ENCODE measurements at regions not wholly inside any gene's neighbourhood (a gene's known extent, or its start where the extent isn't known, plus 50 kb on each side); places are given as distances from the start of the nearest gene placed in this dataset.
"Not testable (repeated sequence)": the region's sequence is repeated elsewhere in the genome, so short reads cannot be mapped to it uniquely, and the experiment has no call there.

GRCh38 chr13:110045202-110045601, 258.8 kb upstream of the IRS2 start:
- DNase-seq (ENCODE audit: low read depth in 4 of 4, low spot score in 1 of 4), result no peak

GRCh38 chr13:110044551-110045111, 258.2 kb upstream of the IRS2 start:
- no peak for DNase-seq (ENCODE audit: low read depth in 4 of 4, low spot score in 1 of 4)

GRCh38 chr13:110042253-110042950, 256.0 kb upstream of the IRS2 start:
- DNase-seq (ENCODE audit: low read depth in 4 of 4, low spot score in 1 of 4), result no peak

- not testable (repeated sequence) for DNase-seq (ENCODE audit: low read depth in 4 of 4, low spot score in 1 of 4)
These were observed 255.3 kb upstream of the IRS2 start for GRCh38 chr13:110041638-110042037.

- DNase-seq (ENCODE audit: low read depth in 4 of 4, low spot score in 1 of 4), result no peak
These were observed 251.7 kb upstream of the IRS2 start for GRCh38 chr13:110037925-110038573.

- no peak for DNase-seq (ENCODE audit: low read depth in 4 of 4, low spot score in 1 of 4)
These were observed 249.7 kb upstream of the IRS2 start for GRCh38 chr13:110036060-110036459.

GRCh38 chr13:110034031-110034549, 247.7 kb upstream of the IRS2 start:
- no peak for DNase-seq (ENCODE audit: low read depth in 4 of 4, low spot score in 1 of 4)

- DNase-seq (ENCODE audit: low read depth in 4 of 4, low spot score in 1 of 4), result no peak
These were observed 246.6 kb upstream of the IRS2 start for GRCh38 chr13:110032969-110033368.

GRCh38 chr13:110030394-110030928, 244.1 kb upstream of the IRS2 start:
- DNase-seq (ENCODE audit: low read depth in 4 of 4, low spot score in 1 of 4), result no peak

- no peak for DNase-seq (ENCODE audit: low read depth in 4 of 4, low spot score in 1 of 4)
These were observed 242.6 kb upstream of the IRS2 start for GRCh38 chr13:110028838-110029621.

GRCh38 chr13:110028311-110028710, 241.9 kb upstream of the IRS2 start:
- no peak for DNase-seq (ENCODE audit: low read depth in 4 of 4, low spot score in 1 of 4)

- DNase-seq (ENCODE audit: low read depth in 4 of 4, low spot score in 1 of 4), result no peak
These were observed 241.3 kb upstream of the IRS2 start for GRCh38 chr13:110027470-110028240.

- DNase-seq (ENCODE audit: low read depth in 4 of 4, low spot score in 1 of 4), result no peak
These were observed 238.2 kb upstream of the IRS2 start for GRCh38 chr13:110024645-110024980.

GRCh38 chr13:110023729-110024644, 237.6 kb upstream of the IRS2 start:
- no peak for DNase-seq (ENCODE audit: low read depth in 4 of 4, low spot score in 1 of 4)

GRCh38 chr13:110018009-110018408, 231.6 kb upstream of the IRS2 start:
- no peak for DNase-seq (ENCODE audit: low read depth in 4 of 4, low spot score in 1 of 4)

GRCh38 chr13:110017379-110017778, 231.0 kb upstream of the IRS2 start:
- no peak for DNase-seq (ENCODE audit: low read depth in 4 of 4, low spot score in 1 of 4)

- DNase-seq (ENCODE audit: low read depth in 4 of 4, low spot score in 1 of 4), result no peak
These were observed 228.9 kb upstream of the IRS2 start for GRCh38 chr13:110015253-110015652.

- no peak for DNase-seq (ENCODE audit: low read depth in 4 of 4, low spot score in 1 of 4)
These were observed 228.3 kb upstream of the IRS2 start for GRCh38 chr13:110014719-110015118.

GRCh38 chr13:110012102-110012739, 225.8 kb upstream of the IRS2 start:
- no peak for DNase-seq (ENCODE audit: low read depth in 4 of 4, low spot score in 1 of 4)

All from stimulated activated CD4-positive, alpha-beta T cell treated with anti-CD3 and anti-CD28 coated beads, Interleukin-1b, Interleukin-23, amount 100 ng/mL, for 24 hours (primary cell).